Tibial nerve (tissue), 3 donors: ENCODE measurements at regions not wholly inside any gene's neighbourhood (a gene's known extent, or its start where the extent isn't known, plus 50 kb on each side); places are given as distances from the start of the nearest gene placed in this dataset.

ENCODE experiments used
- POLR2A ChIP-seq, 2 donors: fragments of 450-650 bp; IDR thresholded peaks; one replicate each; pipeline ENCODE4 v1.6.1; 2017; ENCODE audit warnings: antibody characterized with exemption in 2 of 2, mild to moderate bottlenecking in 2 of 2, moderate library complexity in 2 of 2
- TF ChIP-seq, protein P1 (sequence below), 5 experiments: fragments of 200-600 bp in 3 of 5; fragments of 450-650 bp in 2 of 5; sonication (generic) in 3 of 5; IDR thresholded peaks; one replicate each; pipeline ENCODE4 v1.5.1; 2016 to 2019; ENCODE audit warnings: antibody characterized with exemption in 5 of 5, mild to moderate bottlenecking in 3 of 5, moderate library complexity in 2 of 5

DNA sequence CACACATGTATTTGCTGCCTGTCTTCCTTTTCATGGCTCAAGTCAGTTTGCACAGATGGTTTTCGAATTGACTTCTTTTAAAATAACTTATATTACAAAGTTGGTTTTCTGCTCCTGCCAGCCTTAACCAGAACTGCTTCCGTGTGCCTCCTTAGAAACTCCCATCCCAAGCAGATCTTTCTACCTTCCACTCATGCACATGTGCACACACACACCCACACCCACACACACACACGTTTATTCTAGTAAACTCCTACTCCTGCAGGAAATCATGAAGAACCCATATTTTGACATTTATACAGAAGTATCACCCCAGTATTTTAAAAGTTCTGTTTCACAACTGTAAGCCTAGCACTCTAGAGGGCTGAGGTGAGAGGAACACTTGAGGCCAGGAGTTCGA is 329.5 kb upstream of the SOX9 start:
- TF ChIP-seq POLR2A (IDR thresholded peaks at IDR 0.05) = no peak
- TF ChIP-seq, protein P1, sequence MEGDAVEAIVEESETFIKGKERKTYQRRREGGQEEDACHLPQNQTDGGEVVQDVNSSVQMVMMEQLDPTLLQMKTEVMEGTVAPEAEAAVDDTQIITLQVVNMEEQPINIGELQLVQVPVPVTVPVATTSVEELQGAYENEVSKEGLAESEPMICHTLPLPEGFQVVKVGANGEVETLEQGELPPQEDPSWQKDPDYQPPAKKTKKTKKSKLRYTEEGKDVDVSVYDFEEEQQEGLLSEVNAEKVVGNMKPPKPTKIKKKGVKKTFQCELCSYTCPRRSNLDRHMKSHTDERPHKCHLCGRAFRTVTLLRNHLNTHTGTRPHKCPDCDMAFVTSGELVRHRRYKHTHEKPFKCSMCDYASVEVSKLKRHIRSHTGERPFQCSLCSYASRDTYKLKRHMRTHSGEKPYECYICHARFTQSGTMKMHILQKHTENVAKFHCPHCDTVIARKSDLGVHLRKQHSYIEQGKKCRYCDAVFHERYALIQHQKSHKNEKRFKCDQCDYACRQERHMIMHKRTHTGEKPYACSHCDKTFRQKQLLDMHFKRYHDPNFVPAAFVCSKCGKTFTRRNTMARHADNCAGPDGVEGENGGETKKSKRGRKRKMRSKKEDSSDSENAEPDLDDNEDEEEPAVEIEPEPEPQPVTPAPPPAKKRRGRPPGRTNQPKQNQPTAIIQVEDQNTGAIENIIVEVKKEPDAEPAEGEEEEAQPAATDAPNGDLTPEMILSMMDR (IDR thresholded peaks at IDR 0.05) = no peak
